ENCODE measurements at regions not wholly inside any gene's neighbourhood (a gene's known extent, or its start where the extent isn't known, plus 50 kb on each side); places are given as distances from the start of the nearest gene placed in this dataset.

DNA sequence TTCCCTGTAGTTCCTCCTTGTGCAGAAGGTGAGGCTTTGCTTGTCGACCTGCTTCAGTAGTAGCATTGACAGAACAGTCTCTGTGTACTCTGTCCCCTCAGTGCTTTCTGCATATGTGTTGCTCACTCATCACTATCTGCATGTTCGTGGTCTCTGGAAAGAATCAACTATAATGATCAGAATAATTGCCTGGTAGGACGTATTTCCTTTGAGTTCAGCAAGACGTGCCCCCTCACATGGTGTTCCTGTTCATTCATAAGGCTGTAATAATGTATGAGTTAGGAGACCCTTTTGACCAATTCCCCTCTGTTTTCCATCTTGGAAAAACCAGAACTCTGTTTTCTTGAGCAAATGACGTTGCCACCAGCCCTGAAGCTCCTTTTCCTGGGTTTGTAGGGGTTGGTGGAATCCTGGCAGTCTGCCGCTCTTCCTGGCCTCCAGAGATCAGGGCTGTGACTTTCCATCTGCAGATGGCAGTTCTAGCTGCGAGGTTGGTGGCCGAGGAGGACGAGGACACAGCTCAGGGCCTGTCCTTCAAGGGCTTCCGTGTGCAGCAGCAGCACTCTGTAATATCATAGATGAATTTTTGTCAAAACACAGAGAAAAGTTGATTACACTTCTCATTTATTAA lies 61.9 kb downstream of the EXOSC2 start:
- DNase-seq (ENCODE audit: low spot score) = no peak

DNA sequence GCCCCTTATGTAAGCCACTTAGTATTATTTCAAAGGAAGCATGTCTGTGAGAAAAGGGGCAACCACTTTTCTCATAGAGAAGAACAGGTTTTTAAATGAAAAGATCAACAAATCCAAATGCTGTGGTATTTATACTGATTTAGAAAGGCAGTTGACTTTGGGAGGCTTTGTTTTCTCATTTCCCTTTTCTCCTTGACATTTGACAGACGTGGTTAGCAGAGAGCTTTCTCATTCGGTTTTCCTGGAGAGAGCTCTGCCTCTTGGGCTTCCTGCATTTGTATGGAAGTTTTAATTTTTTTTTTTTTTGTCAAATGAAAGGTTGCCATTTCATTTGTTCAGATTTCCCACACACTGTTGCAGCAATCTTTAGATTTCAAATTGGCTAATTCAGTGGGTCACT lies 62.5 kb downstream of the EXOSC2 start:
- DNase-seq (ENCODE audit: low spot score) = no peak

DNA sequence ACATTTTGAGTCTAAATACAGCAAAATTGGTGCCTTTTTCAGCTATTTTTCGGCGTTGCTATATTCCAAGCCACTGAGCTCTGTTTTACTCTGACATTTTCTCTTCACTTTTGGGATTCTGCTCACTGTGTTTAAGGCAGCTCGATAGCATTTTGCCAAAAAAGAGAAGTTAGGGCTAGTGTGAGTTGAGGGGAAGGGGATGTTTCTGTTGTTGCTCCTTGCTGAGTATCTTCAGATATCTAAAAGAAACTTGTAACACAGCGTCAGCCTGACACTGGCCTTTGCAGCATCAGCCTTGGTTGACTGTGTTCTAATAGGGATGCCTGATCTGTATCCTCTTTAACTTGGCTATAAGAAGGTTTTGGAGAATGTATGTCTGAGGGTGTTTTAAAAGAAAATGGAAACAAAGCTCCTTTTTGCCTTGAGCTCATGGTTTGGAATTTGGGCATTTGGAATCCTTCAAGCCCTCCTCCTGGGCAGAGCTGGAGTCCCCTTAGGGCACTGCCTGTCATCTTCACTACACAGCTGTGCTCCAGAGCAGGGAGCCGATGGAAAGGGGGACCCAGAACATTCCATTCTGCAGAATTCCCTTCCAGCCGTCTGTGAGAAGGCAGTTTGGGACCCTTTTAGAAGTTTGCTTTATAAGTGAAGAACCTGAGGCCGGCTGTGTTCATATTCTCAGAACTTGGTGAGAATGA lies 63.0 kb downstream of the EXOSC2 start:
- DNase-seq (ENCODE audit: low spot score) = no peak

DNA sequence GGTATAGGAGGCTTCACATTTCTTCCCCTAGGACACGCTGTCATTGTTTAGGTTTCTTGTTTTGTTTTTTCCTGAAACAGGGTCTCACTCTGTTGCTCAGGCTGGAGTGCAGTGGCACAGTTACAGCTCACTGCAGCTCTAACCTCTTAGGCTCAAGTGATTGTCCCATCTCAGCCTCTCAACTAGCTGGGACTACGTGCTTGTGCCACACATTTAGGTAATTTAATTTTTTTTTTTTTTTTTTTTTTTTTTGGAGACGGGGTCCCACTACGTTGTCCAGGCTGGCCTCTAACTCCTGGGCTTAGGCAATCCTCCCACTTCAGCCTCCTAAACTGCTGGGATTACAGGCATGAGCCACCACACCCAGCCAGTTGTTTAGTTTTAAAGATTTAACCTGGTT lies 66.2 kb downstream of the EXOSC2 start:
- DNase-seq (ENCODE audit: low spot score) = no peak

DNA sequence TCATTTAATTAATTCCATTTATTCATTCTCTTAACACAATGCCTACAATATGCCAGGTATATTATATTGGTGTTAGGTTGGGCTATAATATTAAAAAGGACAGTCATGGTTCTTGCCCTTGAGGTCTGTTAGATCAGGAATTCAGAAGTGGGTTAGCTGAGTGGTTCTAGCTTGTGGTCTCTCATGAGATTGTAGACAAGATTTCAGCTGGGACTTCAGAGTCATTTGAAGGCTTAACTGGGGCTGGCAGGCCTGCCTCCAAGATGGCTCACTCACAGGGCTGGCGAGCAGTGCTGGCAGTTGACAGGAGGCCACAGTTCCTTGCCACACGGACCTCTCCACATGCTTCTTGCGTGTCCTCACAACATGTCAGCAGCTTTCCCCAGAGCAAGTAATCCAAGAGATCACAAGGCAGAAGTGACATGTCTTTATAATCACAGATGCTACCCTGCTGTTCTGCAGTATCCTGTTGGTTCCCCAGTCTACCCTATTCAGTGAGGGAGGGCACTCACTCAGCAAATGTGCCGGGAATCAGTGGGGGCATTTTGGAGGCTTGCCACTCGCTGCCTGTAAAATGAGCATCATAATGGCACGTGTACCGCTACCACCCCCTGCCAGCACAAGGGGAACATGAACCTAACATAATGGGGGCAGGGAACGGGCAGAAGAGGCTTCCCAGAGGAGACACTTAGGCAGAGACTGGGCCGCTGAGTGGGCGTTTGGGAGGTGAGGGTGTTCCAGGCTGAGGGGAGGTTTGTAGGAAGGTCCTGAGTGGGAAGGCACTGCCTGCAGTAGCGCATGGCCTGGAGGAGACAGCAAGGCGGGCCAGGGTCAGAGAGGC lies 70.0 kb downstream of the EXOSC2 start:
- no peak for DNase-seq (ENCODE audit: low spot score)

DNA sequence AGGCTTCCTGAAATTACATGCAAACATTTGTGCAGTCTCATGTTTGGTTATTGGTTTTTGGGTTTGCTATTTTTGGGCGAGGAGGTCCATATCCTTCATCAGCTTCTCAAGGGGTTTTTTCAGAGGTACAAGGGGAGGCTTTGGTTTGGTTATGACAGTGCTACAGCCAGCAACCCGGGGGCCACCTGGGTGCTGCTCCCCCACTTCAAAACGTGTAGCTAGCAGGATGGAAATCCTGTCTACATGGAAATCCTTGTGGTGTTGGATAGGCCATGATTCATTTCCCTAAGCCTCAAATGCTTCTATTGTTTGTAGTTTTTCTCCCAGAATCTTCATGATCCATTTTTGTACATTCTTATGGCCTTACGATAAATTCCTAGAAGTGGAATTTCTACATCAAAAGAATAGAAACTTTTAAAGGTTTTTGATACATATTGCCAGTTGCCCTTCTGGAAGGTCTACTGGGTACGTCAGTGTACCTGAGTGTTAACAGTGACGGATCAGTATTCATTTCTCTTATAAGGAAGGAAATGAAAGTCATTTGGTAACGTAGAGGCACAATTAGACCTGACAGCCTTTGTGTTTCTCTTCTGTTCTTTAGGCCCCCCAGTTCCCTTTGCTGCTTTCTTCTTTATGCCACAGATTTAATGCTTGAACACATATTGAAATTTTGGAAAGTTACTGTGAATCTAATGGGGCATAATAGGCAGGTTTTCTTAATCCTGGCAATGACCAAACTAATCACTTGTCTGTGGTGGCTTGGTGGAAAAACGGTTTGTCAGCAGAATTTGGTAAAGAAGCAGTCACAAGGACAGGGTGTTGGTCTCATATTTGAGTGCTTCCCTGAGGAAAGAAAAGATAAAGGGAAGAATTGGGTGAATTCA lies 69.7 kb upstream of the ABL1 start:
- DNase-seq (ENCODE audit: low spot score) = no peak

DNA sequence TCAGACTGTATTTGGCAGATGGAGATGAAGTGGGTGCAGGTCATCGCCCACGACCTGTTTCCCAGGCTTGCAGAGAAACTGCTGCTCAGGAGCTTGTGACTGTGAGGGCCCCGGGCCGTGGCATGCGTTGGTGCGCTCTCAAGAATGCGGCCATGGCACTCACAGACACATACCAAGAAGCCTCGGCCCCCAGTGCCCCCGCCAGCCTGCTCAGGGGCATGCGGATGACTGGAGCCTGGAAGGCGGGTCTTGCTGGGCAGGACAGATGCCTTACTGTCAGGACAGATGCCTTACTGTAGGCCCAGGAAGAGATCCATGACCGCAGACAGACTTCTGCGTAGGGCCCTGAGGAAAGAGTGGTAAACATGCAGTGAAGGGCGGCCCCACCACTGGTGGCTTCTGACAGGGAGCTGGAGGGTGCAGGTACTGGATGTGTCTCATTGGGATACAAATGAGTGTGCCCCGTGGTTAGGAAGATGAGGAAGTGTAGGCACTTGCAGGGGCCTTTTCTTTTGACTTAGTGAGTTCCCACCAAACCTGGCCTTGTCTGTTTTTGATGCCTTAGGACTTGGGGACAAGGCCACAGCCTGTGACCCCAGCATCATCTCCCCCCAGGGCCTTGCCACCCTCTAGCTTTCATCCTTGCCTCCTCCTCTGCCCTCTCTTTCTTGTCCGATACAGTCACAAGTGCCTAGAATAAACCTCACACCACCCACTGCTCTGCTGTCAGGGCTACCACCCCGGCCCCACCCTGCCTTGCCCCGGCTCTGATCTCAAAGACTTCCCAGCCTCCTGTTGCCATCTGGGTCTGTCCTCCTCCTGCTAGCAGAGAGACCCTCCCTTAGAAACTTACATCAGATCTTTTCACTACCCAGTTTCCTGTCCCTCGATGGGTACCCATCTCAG lies 68.8 kb upstream of the ABL1 start:
- DNase-seq (ENCODE audit: low spot score) = no peak

DNA sequence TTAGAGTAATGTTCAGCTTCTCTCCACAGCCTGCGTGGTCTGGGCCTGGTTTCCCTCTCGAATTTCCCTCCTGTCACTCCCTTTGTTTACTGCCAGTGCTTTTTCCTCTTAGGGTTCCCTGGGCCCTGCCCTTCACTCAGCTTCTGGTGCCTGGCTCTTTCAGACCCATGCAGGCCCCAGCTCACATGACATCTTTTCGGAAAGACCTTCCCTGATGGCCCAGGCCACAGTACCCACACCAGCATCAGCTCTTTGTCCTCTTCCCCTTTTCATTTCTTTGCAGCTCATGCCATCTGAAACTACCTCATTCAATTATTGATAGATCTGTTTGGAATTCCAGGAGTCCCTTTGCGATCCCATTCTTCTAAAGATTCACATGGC lies 68.1 kb upstream of the ABL1 start:
- no peak for DNase-seq (ENCODE audit: low spot score)

DNA sequence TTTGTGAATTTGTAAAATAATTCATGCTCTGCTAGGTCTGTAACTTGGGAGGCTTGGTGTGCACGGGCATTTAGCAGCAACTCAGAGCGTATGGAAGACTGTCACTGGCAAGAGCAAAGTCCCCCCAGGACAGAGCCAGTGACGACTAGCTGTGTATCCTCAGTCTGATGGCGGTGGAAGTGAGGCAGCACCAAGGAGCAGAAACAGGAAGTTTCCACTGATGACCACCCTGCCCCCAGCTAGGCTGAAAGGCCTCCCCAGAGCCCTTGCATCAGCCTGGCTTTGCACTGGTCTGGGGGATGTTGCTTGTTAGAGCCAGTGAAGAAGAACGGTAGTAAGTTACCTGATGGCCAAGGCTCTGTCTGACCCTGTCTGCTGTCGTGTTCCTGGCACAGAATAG lies 66.8 kb upstream of the ABL1 start:
- no peak for DNase-seq (ENCODE audit: low spot score)

DNA sequence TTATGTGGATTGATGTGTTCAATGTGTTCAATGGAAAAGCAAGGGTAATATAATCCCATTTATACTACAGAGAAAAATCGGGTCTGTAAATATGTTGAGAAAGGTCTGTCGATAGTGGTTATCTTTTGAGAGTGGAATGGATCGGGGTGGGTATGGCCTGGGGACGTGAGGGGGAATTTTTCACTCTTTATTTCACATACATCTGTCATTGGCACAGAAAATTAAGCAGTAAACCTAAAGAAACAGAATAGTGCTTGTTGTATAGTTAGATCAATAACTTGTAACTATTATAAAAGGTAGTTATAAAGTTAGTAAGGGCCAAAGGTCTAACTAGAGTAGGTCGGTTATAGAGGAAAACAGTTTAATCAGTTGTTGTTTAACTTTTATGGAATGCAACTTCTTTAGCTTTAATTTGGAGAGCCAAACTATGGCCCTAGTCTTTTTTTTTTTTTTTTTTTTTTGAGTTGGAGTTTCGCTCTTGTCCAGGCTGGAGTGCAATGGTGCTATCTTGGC lies 66.1 kb upstream of the ABL1 start:
- no peak for DNase-seq (ENCODE audit: low spot score)

DNA sequence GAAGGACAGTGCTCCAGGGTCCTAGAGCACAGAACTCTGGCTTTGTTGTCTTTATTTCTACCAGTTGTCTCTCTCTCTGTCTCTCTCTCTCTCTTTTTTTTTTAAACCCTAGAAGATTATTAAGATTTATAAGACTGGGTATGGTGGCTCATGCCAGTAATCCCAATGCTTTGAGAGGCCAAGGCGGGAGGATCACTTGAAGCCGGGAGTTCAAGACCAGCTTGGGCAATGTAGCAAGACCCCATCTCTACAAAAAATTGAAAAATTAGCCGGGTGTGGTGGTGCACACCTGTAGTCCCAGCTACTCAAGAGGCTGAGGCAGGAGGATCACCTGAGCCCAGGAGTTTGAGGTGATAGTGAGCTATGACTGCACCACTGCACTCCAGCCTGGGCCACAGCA lies 65.0 kb upstream of the ABL1 start:
- DNase-seq (ENCODE audit: low spot score) = no peak

DNA sequence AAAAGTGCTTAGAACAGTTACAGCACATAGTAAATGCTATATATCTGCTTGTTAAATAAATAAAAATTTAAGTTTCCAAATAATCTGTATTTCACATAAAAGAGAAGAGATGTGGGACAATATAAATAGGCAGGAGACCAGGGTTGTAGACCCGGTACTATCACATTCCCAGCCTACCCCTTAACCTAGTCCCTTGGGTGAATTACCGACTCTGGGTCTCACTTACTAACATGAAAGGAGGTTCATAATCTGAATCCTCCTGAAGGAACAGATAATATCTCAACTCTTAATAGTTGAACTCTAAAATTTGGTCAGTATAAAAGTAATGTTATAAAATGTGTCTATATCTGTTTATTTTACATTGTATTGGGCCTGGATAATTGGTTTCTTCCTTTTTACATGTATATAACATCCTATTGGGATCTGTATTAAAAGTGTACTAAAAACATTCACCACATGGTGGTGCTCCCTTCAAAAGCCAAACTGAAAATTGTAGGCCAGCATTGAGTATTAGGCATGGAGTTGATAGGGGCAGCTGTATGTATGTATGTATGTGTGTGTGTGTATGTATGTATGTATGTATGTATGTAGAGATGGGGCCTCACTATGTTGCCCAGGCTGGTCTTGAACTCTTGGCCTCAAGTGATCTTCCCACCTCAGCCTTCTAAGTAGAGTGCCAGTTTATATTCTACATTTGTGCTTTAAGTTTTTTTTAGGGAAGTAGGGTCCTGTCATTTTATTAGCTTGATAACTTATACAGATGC lies 64.2 kb upstream of the ABL1 start:
- peak; percentile 64 for DNase-seq (ENCODE audit: low spot score)

DNA sequence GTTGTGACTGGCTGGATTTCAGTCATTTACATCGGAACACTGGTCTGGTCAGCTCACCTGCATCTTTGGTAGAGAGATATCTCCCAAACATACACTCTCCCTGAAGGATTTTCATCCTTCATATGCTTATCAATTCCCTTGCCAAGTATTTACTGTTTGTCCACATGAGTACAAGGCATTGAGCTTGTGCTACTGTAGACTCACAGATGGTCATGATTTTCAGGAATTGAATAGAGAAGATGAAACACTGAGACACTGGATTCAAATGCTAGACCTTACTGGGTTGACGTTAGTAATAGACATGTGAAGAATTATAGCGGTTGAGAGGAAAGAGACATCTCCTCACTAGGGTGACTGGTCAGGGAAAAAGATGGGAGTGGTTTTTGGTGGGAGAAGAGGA lies 62.9 kb upstream of the ABL1 start:
- DNase-seq (ENCODE audit: low spot score) = no peak

DNA sequence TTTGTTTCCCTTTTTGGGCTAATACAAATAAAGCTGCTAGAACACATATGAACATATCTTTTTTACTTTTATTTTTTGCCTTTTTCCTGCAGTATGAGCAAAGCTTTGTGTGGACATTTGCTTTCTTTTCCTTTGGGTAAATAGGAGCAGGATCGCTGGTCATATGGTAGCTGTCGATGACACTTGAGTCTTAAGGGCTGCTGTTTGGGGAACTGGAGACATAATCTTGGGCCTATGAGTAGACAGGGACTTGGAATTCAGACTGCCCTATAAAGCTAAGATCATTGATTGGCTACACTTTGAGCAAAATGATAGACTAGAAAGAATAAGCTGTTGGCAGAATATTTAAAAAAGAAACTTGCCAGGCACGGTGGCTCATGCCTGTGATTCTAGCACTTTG lies 60.9 kb upstream of the ABL1 start:
- DNase-seq (ENCODE audit: low spot score) = no peak

DNA sequence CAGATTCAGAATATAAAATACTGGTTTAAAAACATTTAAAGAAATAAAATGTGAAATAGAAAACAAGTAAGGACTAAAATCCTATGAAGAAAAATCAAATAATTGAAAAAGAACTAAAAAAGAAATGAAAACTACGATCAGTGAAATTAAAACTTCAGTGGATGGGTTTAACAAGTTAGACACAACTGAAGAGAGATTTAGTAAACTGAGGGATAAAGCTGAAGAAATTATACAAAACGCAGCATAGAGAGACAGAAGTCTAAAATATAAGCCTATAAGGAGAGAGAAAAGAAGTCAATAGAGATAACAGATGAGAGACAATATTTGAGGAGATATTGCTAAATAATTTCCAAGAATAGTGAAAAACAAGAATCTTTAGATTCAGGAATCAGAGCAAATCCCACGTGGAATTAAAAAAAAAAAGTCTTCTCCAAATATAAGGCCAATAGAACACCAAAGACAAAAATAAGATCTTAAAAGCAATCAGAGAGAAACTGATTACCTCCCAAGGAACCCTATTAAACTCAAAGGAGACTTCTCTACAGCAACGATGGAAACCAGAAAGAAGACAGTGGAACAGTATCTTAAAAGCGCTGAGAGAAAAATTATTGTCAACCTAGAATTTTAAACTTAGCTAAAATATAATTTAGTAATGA lies 59.6 kb upstream of the ABL1 start:
- DNase-seq (ENCODE audit: low spot score) = no peak

DNA sequence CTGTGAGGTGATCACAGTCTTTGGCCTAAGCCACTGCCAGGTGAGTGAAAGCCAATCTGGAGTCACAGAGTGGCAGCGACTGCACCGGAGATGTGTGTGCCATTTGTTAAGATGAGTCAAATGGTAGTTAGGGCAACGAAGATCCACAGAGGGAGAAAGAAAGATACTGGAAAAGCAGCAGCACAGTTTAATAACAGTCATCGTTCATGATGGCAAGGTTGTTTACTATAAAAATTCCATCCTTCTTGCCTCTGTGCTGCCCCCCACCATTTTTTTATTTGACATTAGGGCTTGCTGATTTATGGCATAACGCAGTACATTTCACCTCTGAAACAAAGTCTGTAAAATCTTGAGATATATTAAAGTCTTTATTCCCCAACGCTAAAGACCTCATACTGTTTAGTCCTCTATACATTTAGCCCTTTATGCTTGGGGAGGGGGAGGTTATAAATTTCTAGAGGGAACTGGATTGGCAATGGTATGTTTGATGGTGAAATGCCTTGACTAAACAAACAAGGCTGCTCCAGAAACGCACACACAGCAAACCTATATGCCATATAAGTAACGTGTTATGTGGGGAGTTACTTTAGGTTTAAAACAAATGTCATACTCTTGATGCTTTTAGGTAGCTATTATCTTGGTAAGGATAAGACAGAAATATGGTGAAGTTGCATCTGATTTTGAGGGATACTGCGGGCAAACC lies 55.8 kb upstream of the ABL1 start:
- no peak for DNase-seq (ENCODE audit: low spot score)

DNA sequence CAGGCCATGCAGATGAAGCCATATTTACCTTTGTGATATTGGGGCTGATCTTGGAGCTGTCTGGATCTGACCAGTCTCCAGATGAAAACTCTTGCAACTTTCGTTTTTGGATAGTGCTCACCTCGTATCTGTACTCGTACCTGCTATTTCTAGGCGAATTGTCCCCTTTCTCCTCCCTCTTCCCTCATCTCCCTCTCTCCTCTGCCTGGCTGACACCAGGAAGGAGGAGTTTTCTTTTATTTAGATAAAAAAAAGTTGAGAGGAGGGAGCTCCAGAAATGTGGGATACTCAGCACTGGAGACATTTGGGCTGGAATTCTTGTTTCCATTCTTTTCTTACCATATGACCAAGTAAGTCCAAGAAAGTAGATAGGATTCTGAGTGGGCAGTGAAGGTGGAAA lies 54.6 kb upstream of the ABL1 start:
- no peak for DNase-seq (ENCODE audit: low spot score)

DNA sequence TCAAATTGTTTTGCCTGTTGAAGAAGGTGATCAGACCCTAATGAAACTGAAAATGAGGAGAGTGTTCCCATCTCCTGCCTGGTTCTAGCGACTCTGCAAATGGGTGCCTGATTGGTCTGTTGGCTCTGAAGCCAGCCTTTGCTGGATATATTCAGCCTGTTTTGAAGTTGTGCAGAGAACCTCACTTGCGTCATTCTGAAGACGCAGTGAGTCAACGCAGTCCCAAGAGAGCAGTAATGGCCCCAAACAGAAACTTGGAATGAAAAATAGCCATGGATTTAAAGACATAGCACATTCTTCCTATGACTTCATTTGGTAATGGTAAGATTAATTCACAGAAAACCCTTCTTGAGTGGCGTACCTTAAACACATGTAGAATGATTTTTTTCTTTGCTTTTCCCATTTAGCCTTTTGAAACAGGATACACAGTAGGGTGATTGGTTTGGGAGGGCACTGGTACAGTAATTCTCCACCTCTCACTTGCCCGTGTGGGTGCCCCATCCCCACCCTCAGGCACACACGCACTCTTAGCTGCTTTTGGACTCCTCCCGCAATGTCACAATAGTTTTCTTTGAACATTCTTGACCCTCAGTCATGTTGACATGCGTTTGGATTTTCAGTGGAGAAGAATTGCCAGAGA lies 54.1 kb upstream of the ABL1 start:
- no peak for DNase-seq (ENCODE audit: low spot score)

DNA sequence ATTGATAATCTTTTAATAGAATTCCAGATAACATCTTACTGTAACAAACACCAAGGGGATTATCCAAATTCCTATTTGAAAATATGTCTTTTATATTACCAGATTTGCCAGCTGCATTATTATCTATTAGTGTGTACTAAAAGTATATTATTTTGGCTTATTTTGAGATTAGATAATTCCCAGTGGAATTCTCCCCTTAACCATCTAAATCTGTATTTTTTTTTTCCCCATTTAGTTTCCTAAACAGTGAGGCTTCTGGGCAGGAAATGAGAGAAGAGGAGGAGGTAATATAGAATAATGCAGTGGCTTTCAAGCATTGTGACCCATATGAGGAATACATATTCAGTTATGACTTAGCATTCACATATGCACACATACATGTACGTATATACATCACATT lies 53.5 kb upstream of the ABL1 start:
- no peak for DNase-seq (ENCODE audit: low spot score)
